ENCODE measurements at regions not wholly inside any gene's neighbourhood (a gene's known extent, or its start where the extent isn't known, plus 50 kb on each side); places are given as distances from the start of the nearest gene placed in this dataset.
"Not testable (repeated sequence)": the region's sequence is repeated elsewhere in the genome, so short reads cannot be mapped to it uniquely, and the experiment has no call there.

- no peak for TF ChIP-seq CTCF (IDR thresholded peaks at IDR 0.05; ENCODE audit: low read depth, low read length)
- no peak overlapping the region for H3K4me3 ChIP-seq (ENCODE audit: low read depth, low read length)
Observed at GRCh38 chr2:48085888-48086287, 179.6 kb upstream of the FBXO11 start.

- TF ChIP-seq CTCF (IDR thresholded peaks at IDR 0.05; ENCODE audit: low read depth, low read length) = no peak
- H3K4me3 ChIP-seq (ENCODE audit: low read depth, low read length) = no peak overlapping the region
Observed at GRCh38 chr2:48088994-48089393, 182.7 kb upstream of the FBXO11 start.

- no peak overlapping the region for H3K4me3 ChIP-seq (ENCODE audit: low read depth, low read length)
- TF ChIP-seq CTCF (IDR thresholded peaks at IDR 0.05; ENCODE audit: low read depth, low read length) = no peak
Observed at GRCh38 chr2:48089644-48090043, 183.3 kb upstream of the FBXO11 start.

GRCh38 chr2:48092846-48093803, 186.8 kb upstream of the FBXO11 start:
- no peak for TF ChIP-seq CTCF (IDR thresholded peaks at IDR 0.05; ENCODE audit: low read depth, low read length)

GRCh38 chr2:48096765-48097164, 190.5 kb upstream of the FBXO11 start:
- not testable (repeated sequence) for H3K4me3 ChIP-seq (ENCODE audit: low read depth, low read length)

More at GRCh38 chr2:48092846-48093803, 186.8 kb upstream of the FBXO11 start:
- no peak overlapping the region for H3K4me3 ChIP-seq (ENCODE audit: low read depth, low read length)

GRCh38 chr2:48098539-48098938, 192.2 kb upstream of the FBXO11 start:
- TF ChIP-seq CTCF (IDR thresholded peaks at IDR 0.05; ENCODE audit: low read depth, low read length) = no peak
- no peak overlapping the region for H3K4me3 ChIP-seq (ENCODE audit: low read depth, low read length)

GRCh38 chr2:48104418-48104817, 198.1 kb upstream of the FBXO11 start:
- no peak overlapping the region for H3K4me3 ChIP-seq (ENCODE audit: low read depth, low read length)
- TF ChIP-seq CTCF (IDR thresholded peaks at IDR 0.05; ENCODE audit: low read depth, low read length) = no peak

Measured in WI38 (cell line).